GM10266 (cell line): ENCODE measurements at regions not wholly inside any gene's neighbourhood (a gene's known extent, or its start where the extent isn't known, plus 50 kb on each side); places are given as distances from the start of the nearest gene placed in this dataset.
"Not testable (repeated sequence)": the region's sequence is repeated elsewhere in the genome, so short reads cannot be mapped to it uniquely, and the experiment has no call there.

ENCODE experiments used
- DNase-seq: peaks from one replicate; pipeline ENCODE4 v3.0.0; 2012; ENCODE audit errors: extremely low spot score
- CTCF ChIP-seq: IDR thresholded peaks from 2 replicates; pipeline ENCODE4 v1.5.1; 2012; ENCODE audit warnings: mild to moderate bottlenecking, low read depth; ENCODE audit not compliant: control insufficient read depth, insufficient read depth; ENCODE audit errors: missing control alignments

DNA sequence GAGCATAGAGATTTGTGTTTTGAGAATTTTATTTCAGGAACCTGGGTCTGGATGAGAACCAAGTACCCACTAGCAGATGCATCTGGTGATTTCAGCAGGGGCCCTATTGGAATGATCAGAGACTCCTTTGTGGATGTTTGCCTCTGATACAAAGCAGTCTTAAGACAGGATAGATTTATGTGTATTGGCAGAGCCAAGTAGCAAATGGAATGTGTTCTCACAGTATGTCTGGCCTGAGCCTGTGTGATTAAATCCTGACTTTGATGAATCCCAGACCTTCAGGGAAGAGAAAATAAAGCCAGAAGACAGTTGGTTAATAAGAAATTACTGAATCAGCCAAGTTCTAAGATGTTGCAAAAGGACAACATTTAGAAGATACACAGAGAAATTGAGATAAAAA is 755.5 kb upstream of the SEMA6D start:
- TF ChIP-seq CTCF = no peak
- DNase-seq = no peak

DNA sequence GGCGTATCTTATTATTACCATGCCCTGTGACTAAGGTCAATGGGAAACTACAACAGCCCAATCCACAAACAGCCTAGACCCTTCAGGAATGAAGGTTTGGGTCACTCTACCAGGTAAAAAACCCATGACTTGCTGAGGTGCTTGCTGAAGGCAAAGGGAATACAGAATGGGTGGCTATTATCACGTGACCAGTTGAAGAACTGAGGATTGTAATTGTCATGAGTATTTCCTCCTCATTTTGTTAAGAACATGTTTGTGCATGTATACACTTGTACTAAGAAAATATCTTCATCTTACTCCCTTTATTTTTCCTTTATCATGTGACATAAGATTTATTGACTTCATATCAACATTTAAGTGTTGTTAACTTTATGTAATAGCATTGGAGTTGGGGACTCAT is 729.2 kb upstream of the SEMA6D start:
- DNase-seq = not testable (repeated sequence)

- no peak for DNase-seq
- no peak for TF ChIP-seq CTCF
Measured at GRCh38 chr15:46996359-46996758, 720.9 kb upstream of the SEMA6D start.

GRCh38 chr15:46997501-46997900 is 719.8 kb upstream of the SEMA6D start:
- no peak for DNase-seq

GRCh38 chr15:47003568-47003967 is 713.7 kb upstream of the SEMA6D start:
- DNase-seq = no peak
- no peak for TF ChIP-seq CTCF

More at GRCh38 chr15:46997501-46997900, 719.8 kb upstream of the SEMA6D start:
- TF ChIP-seq CTCF = no peak

DNA sequence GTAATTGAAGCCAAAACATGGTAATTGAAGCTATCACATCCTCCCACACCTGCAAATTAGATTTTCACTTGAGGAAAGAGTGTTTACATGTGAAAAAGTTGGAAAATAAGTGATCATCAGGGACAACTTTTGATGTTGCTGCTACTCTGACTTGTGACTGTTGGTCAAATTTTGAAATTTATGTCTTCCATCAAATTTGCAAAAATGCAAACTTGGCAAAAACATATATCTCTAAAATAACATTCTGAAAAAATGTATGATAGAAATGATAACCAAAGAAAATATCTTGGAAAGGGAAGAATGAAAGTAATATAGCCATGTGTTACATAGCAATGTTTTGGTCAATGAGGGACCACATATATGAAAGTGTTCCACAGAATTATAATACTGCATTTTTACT is 703.9 kb upstream of the SEMA6D start:
- no peak for TF ChIP-seq CTCF
- no peak for DNase-seq

- no peak for DNase-seq
- no peak for TF ChIP-seq CTCF
Measured at GRCh38 chr15:47027322-47027946, 689.9 kb upstream of the SEMA6D start.
